HEK293T (cell line): ENCODE measurements at regions not wholly inside any gene's neighbourhood (a gene's known extent, or its start where the extent isn't known, plus 50 kb on each side); places are given as distances from the start of the nearest gene placed in this dataset.
"Not testable (repeated sequence)": the region's sequence is repeated elsewhere in the genome, so short reads cannot be mapped to it uniquely, and the experiment has no call there.

Experiments
- CTCF ChIA-PET: fragments of 350-600 bp; formaldehyde crosslinking; extraction: SDS; loops from one replicate; lab custom pipeline; 2021; ENCODE audit warnings: antibody characterized with exemption, inconsistent platforms; lab: Yijun Ruan, JAX
- POLR2A ChIA-PET: fragments of 350-600 bp; formaldehyde crosslinking; extraction: SDS; loops from one replicate; lab custom pipeline; 2020; ENCODE audit warnings: antibody characterized with exemption, inconsistent platforms; lab: Yijun Ruan, JAX
- DNase-seq: peaks from one replicate; pipeline ENCODE4 v3.0.0; 2012; ENCODE audit warnings: mixed read lengths; ENCODE audit errors: extremely low spot score
- ARNT ChIP-seq: fragments of 450-650 bp; IDR thresholded peaks from 2 replicates; pipeline ENCODE4 v1.6.1; 2017; ENCODE audit warnings: mild to moderate bottlenecking
- BHLHE40 ChIP-seq: fragments of 450-650 bp; IDR thresholded peaks from 2 replicates; pipeline ENCODE4 v1.6.1; 2016; ENCODE audit warnings: mild to moderate bottlenecking, moderate library complexity, borderline replicate concordance
- CTBP1 ChIP-seq: fragments of 450-650 bp; IDR thresholded peaks from 2 replicates; pipeline ENCODE4 v1.6.1; 2016; ENCODE audit warnings: borderline replicate concordance
- ELF4 ChIP-seq: fragments of 450-650 bp; IDR thresholded peaks from 2 replicates; pipeline ENCODE4 v1.6.1; 2017; ENCODE audit warnings: antibody characterized with exemption
- FOXA1 ChIP-seq: fragments of 450-650 bp; IDR thresholded peaks from 2 replicates; pipeline ENCODE4 v1.6.1; 2016; ENCODE audit warnings: mild to moderate bottlenecking
- FOXK2 ChIP-seq: fragments of 450-650 bp; IDR thresholded peaks from 2 replicates; pipeline ENCODE4 v1.6.1; 2016; ENCODE audit warnings: mild to moderate bottlenecking
- FOXM1 ChIP-seq: fragments of 450-650 bp; IDR thresholded peaks from 2 replicates; pipeline ENCODE4 v1.6.1; 2017; ENCODE audit warnings: mild to moderate bottlenecking, borderline replicate concordance
- HDGF ChIP-seq: fragments of 450-650 bp; IDR thresholded peaks from 2 replicates; pipeline ENCODE4 v1.6.1; 2017; ENCODE audit warnings: antibody characterized with exemption, borderline replicate concordance
- L3MBTL2 ChIP-seq: fragments of 450-650 bp; conservative IDR thresholded peaks from 2 replicates; pipeline ENCODE4 v1.6.1; 2016; ENCODE audit warnings: mild to moderate bottlenecking
- LEF1 ChIP-seq: fragments of 450-650 bp; IDR thresholded peaks from 2 replicates; pipeline ENCODE4 v1.6.1; 2017; ENCODE audit warnings: mild to moderate bottlenecking, borderline replicate concordance
- NFRKB ChIP-seq: fragments of 450-650 bp; IDR thresholded peaks from 2 replicates; pipeline ENCODE4 v1.6.1; 2016; ENCODE audit warnings: mild to moderate bottlenecking, moderate library complexity
- SP1 ChIP-seq: fragments of 450-650 bp; IDR thresholded peaks from 2 replicates; pipeline ENCODE4 v1.6.1; 2017
- SUZ12 ChIP-seq: fragments of 450-650 bp; IDR thresholded peaks from 2 replicates; pipeline ENCODE4 v1.6.1; 2016; ENCODE audit warnings: mild to moderate bottlenecking
- TARDBP ChIP-seq: fragments of 450-650 bp; IDR thresholded peaks from 2 replicates; pipeline ENCODE4 v1.6.1; 2016
- ZNF384 ChIP-seq: fragments of 450-650 bp; IDR thresholded peaks from 2 replicates; pipeline ENCODE4 v1.6.1; 2016
- TF ChIP-seq, protein P1 (sequence below): fragments of 450-650 bp; IDR thresholded peaks from 2 replicates; pipeline ENCODE4 v1.6.1; 2016

DNA sequence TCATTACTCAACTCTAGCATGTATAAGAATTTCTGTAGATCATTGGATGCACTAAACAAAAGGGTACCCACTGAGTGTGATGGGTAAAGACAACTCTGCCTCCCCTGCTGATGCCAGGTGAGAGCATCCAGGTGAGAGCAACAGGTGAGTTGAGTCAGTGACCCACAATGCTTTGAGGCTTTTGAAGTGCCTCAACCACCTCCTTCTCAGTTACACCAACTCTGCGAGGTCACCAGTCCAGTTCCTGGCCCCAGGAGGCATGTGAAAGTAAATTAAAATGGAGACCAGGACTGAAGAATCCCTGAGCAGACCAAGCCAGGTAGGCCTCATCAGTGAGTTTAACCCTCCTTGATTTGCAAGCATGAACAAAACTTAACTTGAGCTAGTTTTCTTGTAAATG is 505.8 kb downstream of the EBF1 start:
- CTCF ChIA-PET, result no interaction called here
- TF ChIP-seq SP1 (no peak), SUZ12 (no peak), FOXA1 (no peak), TARDBP (no peak), HDGF (no peak), LEF1 (no peak), ARNT (no peak), FOXM1 (no peak), ZNF384 (no peak), CTBP1 (no peak), BHLHE40 (no peak), ELF4 (no peak), NFRKB (no peak), FOXK2 (no peak), L3MBTL2 (no peak)
- TF ChIP-seq, protein P1, sequence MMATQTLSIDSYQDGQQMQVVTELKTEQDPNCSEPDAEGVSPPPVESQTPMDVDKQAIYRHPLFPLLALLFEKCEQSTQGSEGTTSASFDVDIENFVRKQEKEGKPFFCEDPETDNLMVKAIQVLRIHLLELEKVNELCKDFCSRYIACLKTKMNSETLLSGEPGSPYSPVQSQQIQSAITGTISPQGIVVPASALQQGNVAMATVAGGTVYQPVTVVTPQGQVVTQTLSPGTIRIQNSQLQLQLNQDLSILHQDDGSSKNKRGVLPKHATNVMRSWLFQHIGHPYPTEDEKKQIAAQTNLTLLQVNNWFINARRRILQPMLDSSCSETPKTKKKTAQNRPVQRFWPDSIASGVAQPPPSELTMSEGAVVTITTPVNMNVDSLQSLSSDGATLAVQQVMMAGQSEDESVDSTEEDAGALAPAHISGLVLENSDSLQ, result no peak
- POLR2A ChIA-PET, result no interaction called here
- no peak for DNase-seq

DNA sequence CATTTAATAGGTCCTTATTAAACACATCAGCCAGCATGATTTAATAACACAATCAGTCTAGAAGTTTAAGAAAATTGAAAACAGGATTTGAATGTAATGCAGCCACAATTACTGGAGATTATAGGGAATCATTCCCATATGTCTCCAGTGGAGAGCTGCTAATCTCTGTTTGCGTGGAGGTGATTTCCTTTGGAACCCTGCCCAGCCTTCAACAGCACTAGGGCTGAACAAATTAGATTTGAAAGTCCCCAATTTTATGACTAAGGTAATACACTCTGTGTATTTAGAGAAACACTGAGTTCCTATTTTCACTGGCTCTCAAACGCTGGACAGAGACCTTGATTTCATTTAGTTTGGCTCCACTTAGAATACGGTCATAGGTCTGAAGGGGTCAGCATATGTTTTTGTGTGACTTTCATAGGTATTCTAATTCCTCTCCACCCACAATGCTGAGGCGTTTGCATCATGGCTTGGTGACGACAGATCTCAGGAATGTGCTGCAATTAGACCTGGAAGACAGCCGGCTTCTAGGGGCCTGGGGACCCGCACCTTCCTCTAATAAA is 508.3 kb downstream of the EBF1 start:
- ChIA-PET POLR2A (no interaction called here), CTCF (interaction anchor here (0.6 kb wide), 1 partner anchor 86 kb away, joined by 3 read pairs; no protein-coding TSS in a partner anchor)
- TF ChIP-seq, protein P1, result no peak
- TF ChIP-seq ZNF384 (no peak), FOXM1 (no peak), L3MBTL2 (no peak)
- DNase-seq, result peak; percentile 17

DNA sequence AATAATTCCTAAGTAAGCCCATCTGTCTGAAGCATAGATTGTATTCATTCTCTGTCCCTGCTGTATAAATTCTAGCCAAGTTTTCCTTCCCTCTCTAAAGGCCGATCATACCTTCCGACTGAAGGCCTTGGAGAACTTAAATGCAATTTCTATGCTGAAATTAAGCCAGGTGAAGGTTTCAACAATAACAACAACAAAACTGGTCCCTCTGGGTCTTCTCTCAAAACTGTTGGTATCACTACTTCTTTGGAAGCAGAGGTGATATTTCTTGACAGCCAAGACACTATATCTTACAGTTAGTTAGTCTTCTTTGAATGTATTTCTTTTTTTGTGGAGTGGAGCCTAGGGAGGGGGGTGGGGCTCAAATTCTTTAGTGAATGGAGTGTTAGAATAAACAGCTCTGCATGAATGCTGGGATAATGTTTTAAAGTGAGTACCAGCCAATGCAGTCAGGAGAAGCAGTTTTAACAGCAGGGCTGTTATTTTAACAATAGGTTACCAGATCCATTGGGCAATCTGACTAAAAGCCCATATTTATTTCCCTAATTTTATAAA is 508.9 kb downstream of the EBF1 start:
- ChIA-PET CTCF (interaction anchor here (1.0 kb wide), 1 partner anchor 416 kb away, joined by 6 read pairs; no protein-coding TSS in a partner anchor), POLR2A (no interaction called here)
- TF ChIP-seq ARNT (no peak), ZNF384 (no peak), NFRKB (no peak), BHLHE40 (no peak), L3MBTL2 (no peak), TARDBP (no peak), SP1 (no peak), LEF1 (no peak), HDGF (no peak), ELF4 (no peak), CTBP1 (no peak), FOXM1 (no peak)

DNA sequence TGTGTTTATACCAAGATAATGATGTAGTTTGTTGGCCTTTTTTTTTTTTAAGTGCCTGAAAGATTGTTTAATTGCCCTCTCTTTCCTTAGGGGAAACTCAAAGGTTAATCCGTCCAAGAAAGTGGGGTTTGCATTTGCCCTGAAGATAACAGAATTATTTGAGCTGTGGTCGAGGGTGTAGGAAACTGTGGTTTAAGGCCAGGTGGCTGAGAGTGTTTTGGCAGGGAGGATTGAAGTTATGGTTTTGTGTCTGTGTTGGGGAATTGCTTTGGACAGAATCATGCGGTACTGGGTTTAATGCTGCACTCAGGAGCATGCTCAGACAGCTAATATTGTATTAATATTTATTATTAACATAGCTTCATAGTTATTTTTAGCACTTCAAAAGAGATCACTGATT is 509.8 kb downstream of the EBF1 start:
- DNase-seq, result no peak
- CTCF ChIA-PET, result interaction anchor here (1.0 kb wide), 1 partner anchor 415 kb away, joined by 6 read pairs; no protein-coding TSS in a partner anchor
- TF ChIP-seq FOXA1 (no peak), BHLHE40 (no peak), SUZ12 (no peak), FOXK2 (no peak), ELF4 (no peak), ARNT (no peak), ZNF384 (no peak), TARDBP (no peak), NFRKB (no peak)
- TF ChIP-seq, protein P1, result no peak
- POLR2A ChIA-PET, result no interaction called here

More for the DNA sequence above, 508.9 kb downstream of the EBF1 start:
- DNase-seq, result no peak

DNA sequence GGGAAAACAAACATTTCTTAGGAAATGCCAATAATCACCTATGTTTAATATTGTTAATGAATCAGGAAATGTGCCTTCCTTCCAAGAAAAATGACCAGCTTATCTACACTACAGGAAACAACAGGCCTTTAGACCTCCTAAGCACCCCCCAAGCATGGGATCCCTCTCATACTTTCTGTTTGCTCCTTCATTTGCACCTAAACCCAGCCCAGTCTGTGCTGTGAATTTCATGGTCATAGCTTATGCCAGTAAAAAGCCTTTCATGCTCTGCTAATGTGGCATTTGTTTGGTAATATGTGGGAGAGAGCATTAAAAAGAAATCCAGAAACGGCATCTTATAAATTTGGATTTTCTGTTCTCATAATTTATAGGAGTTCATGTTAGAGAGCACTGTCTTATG is 511.1 kb downstream of the EBF1 start:
- DNase-seq, result no peak
- ChIA-PET POLR2A (no interaction called here), CTCF (no interaction called here)
- TF ChIP-seq L3MBTL2 (no peak), FOXM1 (no peak), BHLHE40 (no peak), CTBP1 (no peak)
- TF ChIP-seq, protein P1, result no peak

DNA sequence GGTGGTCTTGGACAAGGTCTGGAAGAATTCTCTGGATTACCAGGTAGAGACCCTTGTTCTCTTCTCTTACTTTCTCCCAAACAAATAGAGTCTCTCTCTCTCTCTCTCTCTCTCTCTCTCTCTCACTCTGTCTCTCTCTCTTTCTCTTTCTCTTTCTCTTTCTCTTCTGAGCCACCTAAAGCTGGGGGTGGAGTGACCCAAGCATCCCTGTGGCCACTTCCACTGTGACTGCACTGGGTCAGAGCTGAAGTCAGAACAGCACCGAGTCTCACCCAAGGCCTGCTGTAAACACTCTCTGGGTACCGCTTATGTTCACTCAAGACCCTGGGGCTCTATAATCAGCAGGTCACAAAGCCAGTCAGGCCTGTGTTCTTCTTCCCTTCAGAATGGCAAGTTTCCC is 513.7 kb downstream of the EBF1 start:
- CTCF ChIA-PET, result no interaction called here
- TF ChIP-seq FOXA1 (no peak), SUZ12 (no peak), FOXK2 (no peak), TARDBP (no peak), FOXM1 (no peak), HDGF (no peak)
- POLR2A ChIA-PET, result no interaction called here
- no peak for DNase-seq

DNA sequence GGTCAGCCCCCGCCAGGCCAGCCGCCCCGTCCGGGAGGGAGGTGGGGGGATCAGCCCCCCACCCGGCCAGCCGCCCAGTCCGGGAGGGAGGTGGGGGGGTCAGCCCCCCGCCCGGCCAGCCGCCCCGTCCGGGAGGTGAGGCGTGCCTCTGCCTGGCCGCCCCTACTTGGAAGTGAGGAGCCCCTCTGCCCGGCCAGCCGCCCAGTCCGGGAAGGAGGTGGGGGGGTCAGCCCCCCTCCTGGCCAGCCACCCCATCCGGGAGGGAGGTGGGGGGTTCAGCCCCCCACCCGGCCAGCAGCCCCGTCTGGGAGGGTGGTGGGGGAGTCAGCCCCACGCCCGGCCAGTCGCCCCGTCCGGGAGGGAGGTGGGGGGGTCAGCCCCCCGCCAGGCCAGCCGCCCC is 517.0 kb downstream of the EBF1 start:
- POLR2A ChIA-PET, CTCF ChIA-PET, DNase-seq: not testable (repeated sequence)
